ENCODE measurements at regions not wholly inside any gene's neighbourhood (a gene's known extent, or its start where the extent isn't known, plus 50 kb on each side); places are given as distances from the start of the nearest gene placed in this dataset.

- no peak overlapping the region for H3K27ac ChIP-seq (ENCODE audit: extremely low read length, insufficient read depth, low read length)
- no peaks in the 10 kb centered on the region for H4K20me1 ChIP-seq (ENCODE audit: insufficient read depth, low read length)
- H3K4me3 ChIP-seq (replicated peaks in 1 of 3; ENCODE audit: insufficient read depth in 1 of 3, low read depth in 2 of 3, low read length in 3 of 3), result no peak overlapping the region
- H3K4me1 ChIP-seq (ENCODE audit: insufficient read depth, low read length), result no peaks in the 10 kb centered on the region
- ATAC-seq (no peak), DNase-seq (ENCODE audit: low spot score) (no peak), FAIRE-seq (no peak)
- TF ChIP-seq CREB1 (IDR thresholded peaks at IDR 0.05), result no peak
- no peak for TF ChIP-seq CREB1 (CRISPR knock-in tag; IDR thresholded peaks at IDR 0.05)
- no peak for TF ChIP-seq HOXA3 (CRISPR knock-in tag; IDR thresholded peaks at IDR 0.05)
- no peak for TF ChIP-seq ZNF558 (CRISPR knock-in tag; IDR thresholded peaks at IDR 0.05; ENCODE audit: borderline replicate concordance)
- TF ChIP-seq ZMYM4 (CRISPR knock-in tag; IDR thresholded peaks at IDR 0.05), result no peak
- TF ChIP-seq GLMP (CRISPR knock-in tag; IDR thresholded peaks at IDR 0.05; ENCODE audit: borderline replicate concordance), result no peak
- TF ChIP-seq EEA1 (CRISPR knock-in tag; IDR thresholded peaks at IDR 0.05; ENCODE audit: borderline replicate concordance), result no peak
- TF ChIP-seq TFDP1 (CRISPR knock-in tag; IDR thresholded peaks at IDR 0.05; ENCODE audit: borderline replicate concordance), result no peak
- no peak for TF ChIP-seq GTF3A (CRISPR knock-in tag; conservative IDR thresholded peaks at IDR 0.05)
- TF ChIP-seq ARNT2 (CRISPR knock-in tag; IDR thresholded peaks at IDR 0.05; ENCODE audit: low read depth), result no peak
- TF ChIP-seq SCMH1 (CRISPR knock-in tag; IDR thresholded peaks at IDR 0.05; ENCODE audit: borderline replicate concordance), result no peak
- TF ChIP-seq RNF219 (CRISPR knock-in tag; IDR thresholded peaks at IDR 0.05), result no peak
- TF ChIP-seq ZNF770 (CRISPR knock-in tag; IDR thresholded peaks at IDR 0.05), result no peak
- no peak for TF ChIP-seq ETV5 (CRISPR knock-in tag; IDR thresholded peaks at IDR 0.05; ENCODE audit: borderline replicate concordance)
- no peaks in the 10 kb centered on the region for H3K36me3 ChIP-seq (replicated peaks in 1 of 2; ENCODE audit: control insufficient read depth in 1 of 2, insufficient read depth in 2 of 2, low read length in 2 of 2)
- POLR2A ChIA-PET, result no interaction called here
- no peaks in the 10 kb centered on the region for H3K9me3 ChIP-seq (ENCODE audit: low read length)
- 0% methylated on average over 2 of the region's 2 CpGs for WGBS (ENCODE audit: low lambda C conversion rate)
- intact Hi-C loops (cut with micrococcal nuclease; ENCODE audit: unreplicated experiment) (no loop called here), in situ Hi-C loops (cut with HindIII; ENCODE audit: extremely low pct_ligation_motif_present, low pct_unique_long_range_greater_than_20kb) (no loop called here)
- no TSS peak for BruUV-seq (replicated peaks)
- H3K9ac ChIP-seq (ENCODE audit: insufficient read depth, low read depth, low read length), result no peak overlapping the region
- no peak overlapping the region for H3K4me2 ChIP-seq (ENCODE audit: low read depth, low read length)
- CTCF ChIA-PET (ENCODE audit: low intra/inter-chr PET ratio, low total read pairs), result no interaction called here
- H3K79me2 ChIP-seq (ENCODE audit: insufficient read depth, low read length), result no peaks in the 10 kb centered on the region
- no peaks in the 10 kb centered on the region for H3K27me3 ChIP-seq (ENCODE audit: control insufficient read depth in 1 of 2, insufficient read depth in 2 of 2, low read length in 2 of 2)
- H2AFZ ChIP-seq (ENCODE audit: low read length), result no peak overlapping the region
Observed at GRCh38 chr7:124086843-124087242, 54.0 kb upstream of the TMEM229A start.
